Mucosa of stomach (tissue), 1 donor: ENCODE measurements at regions not wholly inside any gene's neighbourhood (a gene's known extent, or its start where the extent isn't known, plus 50 kb on each side); places are given as distances from the start of the nearest gene placed in this dataset.
"Not testable (repeated sequence)": the region's sequence is repeated elsewhere in the genome, so short reads cannot be mapped to it uniquely, and the experiment has no call there.

ENCODE experiments used
- H3K27me3 ChIP-seq: one replicate; pipeline ENCODE4 v1.7.0; 2013; ENCODE audit warnings: mild to moderate bottlenecking, low read length; ENCODE audit not compliant: control insufficient read depth, insufficient read depth
- H3K36me3 ChIP-seq: one replicate; pipeline ENCODE4 v1.7.0; 2013; ENCODE audit warnings: low read length; ENCODE audit not compliant: control insufficient read depth, insufficient read depth
- H3K4me1 ChIP-seq: one replicate; pipeline ENCODE4 v1.7.0; 2013; ENCODE audit warnings: mild to moderate bottlenecking, low read length; ENCODE audit not compliant: control insufficient read depth, insufficient read depth
- H3K4me3 ChIP-seq: one replicate; pipeline ENCODE4 v1.7.0; 2013; ENCODE audit warnings: low read length
- H3K9ac ChIP-seq: one replicate; pipeline ENCODE4 v1.7.0; 2013; ENCODE audit warnings: mild to moderate bottlenecking, low read length, moderate library complexity
- H3K9me3 ChIP-seq: one replicate; pipeline ENCODE4 v1.7.0; 2013; ENCODE audit warnings: mild to moderate bottlenecking, low read length, moderate library complexity; ENCODE audit not compliant: control insufficient read depth
- donor health status: Pancreatic carcinoma.

DNA sequence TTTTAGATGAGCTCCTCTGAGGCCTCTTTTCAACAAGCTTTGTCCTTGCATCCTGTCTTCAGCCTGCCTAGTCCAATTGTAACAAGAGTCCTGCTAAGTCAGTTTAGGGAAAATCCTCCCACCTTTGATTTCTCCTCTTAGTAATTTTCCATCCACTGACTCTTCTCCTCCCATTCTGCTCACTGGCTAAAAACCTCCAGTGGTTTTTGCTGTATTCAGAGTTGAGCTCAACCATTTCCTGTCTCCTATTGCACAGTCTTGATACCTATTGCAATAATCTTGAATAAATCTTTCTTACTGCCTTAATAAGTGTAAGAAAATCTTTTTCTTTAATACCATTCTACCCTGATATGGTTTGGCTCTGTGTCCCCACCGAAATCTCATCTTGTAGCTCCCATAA is 117.8 kb upstream of the ENPP6 start:
- H3K4me1 ChIP-seq = peaks cover 25% of the 10 kb centered on the region
- no peaks in the 10 kb centered on the region for H3K36me3 ChIP-seq

DNA sequence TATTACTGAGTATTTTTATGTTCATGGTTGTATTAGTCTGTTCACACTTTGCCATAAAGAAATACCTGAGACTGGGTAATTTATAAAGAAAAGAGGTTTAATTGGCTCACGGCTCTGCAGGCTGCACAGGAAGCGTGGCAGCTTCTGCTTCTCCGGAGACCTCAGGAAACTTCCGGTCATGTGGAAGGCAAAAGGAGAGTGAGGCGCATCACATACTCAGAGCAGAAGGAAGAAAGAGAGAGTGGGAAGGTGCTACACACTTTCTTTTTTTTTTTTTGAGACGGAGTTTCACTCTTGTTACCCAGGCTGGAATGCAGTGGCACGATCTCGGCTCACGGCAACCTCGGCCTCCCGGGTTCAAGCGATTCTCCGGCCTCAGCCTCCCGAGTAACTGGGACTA is 115.8 kb upstream of the ENPP6 start:
- not testable (repeated sequence) for H3K9ac ChIP-seq, H3K27me3 ChIP-seq, H3K36me3 ChIP-seq, H3K9me3 ChIP-seq, H3K4me3 ChIP-seq
- H3K4me1 ChIP-seq = peaks cover 43% of the 10 kb centered on the region

More for the DNA sequence above, 117.8 kb upstream of the ENPP6 start:
- Histone ChIP-seq H3K4me3 (no peak overlapping the region), H3K9me3 (no peaks in the 10 kb centered on the region), H3K9ac (no peak overlapping the region), H3K27me3 (no peaks in the 10 kb centered on the region)

DNA sequence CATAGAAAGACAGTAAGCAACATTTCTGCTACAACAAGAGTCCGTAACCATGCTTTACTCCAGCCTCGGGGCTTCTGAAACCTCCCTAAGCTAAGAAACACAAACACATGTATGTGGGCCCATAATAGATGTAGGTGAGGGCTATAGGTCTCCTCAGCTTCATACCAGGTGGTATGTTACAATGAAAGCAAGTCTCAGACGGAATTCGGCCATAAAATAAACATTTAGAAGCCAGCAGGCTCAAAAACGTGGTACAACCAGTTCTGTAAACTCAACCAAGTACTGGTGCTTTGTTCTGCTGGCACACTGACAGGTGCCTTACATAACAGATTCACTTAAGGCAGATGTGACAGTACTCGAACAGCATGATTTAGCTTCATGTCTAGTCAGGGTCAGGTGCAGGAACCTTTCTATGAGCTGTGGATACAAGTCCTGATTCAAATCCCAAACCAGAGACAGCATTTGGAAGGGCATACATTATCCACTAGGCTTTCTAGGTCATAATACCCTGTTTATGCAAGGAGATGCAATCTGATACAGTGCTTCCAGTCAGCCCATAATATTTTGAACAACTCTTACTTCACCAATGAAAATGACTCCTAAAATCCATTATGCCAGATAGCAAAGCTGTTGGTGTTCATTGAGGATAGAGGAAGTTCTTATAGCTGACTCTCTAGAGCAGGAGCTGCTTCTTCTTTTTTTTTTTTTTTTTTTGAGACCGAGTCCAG is 113.8 kb upstream of the ENPP6 start:
- H3K9ac ChIP-seq = peak overlapping the region; percentile 50
- H3K36me3 ChIP-seq = no peaks in the 10 kb centered on the region
- no peaks in the 10 kb centered on the region for H3K27me3 ChIP-seq
- peak overlapping the region; percentile 15 for H3K4me3 ChIP-seq
- H3K9me3 ChIP-seq = no peaks in the 10 kb centered on the region
- H3K4me1 ChIP-seq = peaks cover 43% of the 10 kb centered on the region

DNA sequence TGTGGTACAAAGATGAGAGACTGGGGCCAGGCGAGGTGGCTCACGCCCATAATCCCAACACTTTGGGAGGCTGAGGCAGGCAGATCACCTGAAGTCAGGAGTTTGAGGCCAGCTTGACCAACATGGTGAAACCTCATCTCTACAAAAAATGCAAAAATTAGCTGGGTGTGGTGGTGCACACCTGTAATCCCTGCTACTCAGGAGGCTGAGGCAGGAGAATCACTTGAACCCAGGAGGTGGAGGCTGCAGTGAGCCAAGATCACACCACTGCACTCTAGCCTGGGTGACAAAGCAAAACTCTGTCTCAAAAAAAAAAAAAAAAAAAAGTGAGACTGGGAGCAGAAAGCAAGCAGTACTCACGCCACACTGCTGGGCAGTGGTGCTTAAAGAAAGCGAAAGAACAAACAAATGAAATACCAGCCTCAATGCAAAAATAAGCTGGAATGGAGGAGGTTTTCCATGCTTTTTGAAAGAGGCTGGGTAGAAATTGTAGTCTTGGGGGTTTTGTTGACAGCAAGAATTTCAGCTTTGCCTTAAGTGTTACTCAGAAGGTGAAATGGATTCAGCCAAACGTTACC is 112.9 kb upstream of the ENPP6 start:
- Histone ChIP-seq H3K4me1 (peaks cover 43% of the 10 kb centered on the region), H3K9ac (peak overlapping the region; percentile 50)
- H3K36me3 ChIP-seq, H3K9me3 ChIP-seq, H3K4me3 ChIP-seq, H3K27me3 ChIP-seq: not testable (repeated sequence)

DNA sequence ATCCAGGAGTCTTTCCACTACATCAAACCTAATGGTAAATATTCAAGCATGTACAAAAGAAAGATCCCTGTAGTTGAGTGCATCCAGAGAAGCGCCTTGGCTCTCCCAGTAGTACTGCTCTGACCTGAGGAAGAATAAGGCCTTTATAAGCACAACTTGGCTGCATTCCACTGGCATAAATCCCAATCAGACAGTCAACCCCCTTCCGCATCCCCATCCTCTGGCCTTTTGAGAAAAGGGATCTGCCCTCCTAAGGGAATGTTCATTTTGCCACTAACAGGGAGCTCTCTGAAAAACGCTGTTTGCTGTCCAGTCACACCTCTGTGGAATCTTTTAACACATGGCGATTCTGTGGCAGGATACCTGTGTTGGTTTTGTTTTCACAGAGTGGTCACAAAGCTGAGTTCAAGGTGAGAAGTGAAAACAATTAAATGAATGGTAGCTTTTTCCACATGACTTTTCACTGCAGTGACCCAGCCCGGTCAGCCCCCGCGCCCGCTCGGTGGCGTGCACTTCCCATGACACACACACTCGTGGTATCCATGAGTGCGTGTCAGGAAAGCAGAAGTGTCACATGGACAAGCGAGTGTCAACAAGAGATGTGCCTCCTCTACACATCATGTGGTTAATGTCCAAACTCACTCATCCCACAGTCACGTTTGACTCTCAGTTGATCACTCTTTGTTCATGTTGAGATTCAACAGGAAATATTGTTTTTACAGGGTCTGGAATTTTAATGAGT is 112.2 kb upstream of the ENPP6 start:
- no peak overlapping the region for H3K9ac ChIP-seq
- H3K27me3 ChIP-seq = no peaks in the 10 kb centered on the region
- no peak overlapping the region for H3K4me3 ChIP-seq
- H3K4me1 ChIP-seq = peaks cover 43% of the 10 kb centered on the region
- H3K36me3 ChIP-seq = no peaks in the 10 kb centered on the region
- H3K9me3 ChIP-seq = no peaks in the 10 kb centered on the region

DNA sequence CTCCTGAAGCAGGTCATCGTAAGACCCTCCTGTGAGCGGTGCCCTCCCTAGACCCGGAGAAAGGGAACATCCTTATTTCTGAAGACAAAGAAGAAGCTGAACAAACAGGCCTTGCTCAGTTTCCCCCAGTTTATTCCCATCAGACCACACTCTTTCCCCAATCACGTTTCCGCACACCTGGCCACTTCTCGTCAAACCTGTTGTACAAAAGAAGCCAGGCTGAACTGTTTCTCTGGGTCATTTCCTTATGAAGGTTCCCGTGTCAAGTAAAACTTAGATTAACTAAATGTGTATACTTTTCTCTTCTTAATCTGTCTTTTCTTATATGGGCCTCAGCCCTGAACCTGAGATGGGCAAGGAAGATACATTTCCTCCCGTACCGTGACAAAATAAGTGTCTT is 111.6 kb upstream of the ENPP6 start:
- H3K4me1 ChIP-seq = peaks cover 43% of the 10 kb centered on the region
- no peaks in the 10 kb centered on the region for H3K36me3 ChIP-seq
- no peaks in the 10 kb centered on the region for H3K27me3 ChIP-seq
- H3K9me3 ChIP-seq = no peaks in the 10 kb centered on the region
- no peak overlapping the region for H3K4me3 ChIP-seq
- H3K9ac ChIP-seq = no peak overlapping the region

DNA sequence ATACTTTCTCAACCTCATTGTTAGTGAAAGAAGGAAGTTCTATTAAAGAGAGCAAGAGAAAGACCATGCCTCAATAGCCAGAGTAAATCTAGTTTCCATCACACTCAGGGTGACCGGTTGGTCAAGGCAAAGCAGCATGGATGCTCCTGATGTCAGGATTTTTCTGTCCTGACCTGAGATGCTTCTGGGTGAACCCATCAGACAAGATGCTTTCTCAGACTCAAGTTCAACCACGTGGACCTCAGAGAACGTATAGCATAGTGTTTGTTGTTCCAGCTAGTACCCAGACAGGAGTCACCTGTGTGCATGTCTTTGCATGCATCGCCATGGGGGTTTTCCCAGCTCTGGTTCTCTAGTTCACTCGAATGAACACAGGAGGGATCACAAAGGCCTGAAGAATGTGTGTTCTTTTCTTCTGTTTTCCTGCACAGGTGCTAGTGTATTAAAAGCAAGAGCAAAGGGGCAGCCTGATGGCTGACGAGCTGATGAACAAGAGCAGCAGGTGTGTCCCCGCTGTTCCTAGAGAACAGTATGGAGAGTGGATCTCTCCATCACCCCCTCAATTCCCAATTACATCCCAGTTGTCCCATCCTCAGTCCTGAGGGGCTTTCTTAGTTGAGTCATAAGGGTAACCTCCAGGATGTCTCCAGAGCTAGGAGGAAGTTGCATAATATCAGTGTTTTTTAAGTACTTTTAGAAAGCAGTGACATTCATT is 110.5 kb upstream of the ENPP6 start:
- Histone ChIP-seq H3K4me3 (no peak overlapping the region), H3K4me1 (peaks cover 43% of the 10 kb centered on the region), H3K9ac (no peak overlapping the region), H3K9me3 (no peaks in the 10 kb centered on the region), H3K27me3 (no peaks in the 10 kb centered on the region), H3K36me3 (no peaks in the 10 kb centered on the region)

DNA sequence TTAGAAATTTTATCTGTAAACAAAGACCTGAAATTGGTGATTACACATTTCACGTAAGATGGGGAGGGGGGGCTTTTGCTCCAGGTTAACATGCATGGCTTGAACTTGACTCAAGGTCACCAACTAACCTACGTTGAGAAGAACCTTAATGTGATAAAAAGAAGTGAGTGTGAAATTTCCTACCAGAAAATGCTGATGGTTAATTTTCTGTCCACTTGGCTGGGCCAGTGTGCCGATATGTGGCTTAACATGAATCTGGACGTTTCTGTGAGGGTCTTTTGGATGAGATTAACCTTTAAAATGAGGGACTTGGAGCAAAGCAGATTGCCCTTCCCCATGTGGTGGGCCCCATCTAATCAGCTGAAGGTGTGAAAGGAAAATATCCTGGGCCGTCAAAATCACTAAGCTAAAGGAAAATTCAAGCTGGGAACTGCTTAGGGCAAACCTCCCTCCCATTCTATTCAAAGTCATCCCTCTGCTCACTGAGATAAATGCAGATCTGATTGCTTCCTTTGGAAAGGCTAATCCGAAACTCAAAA is 107.3 kb upstream of the ENPP6 start:
- H3K4me1 ChIP-seq = peaks cover 13% of the 10 kb centered on the region
- no peak overlapping the region for H3K9ac ChIP-seq
- H3K36me3 ChIP-seq = no peaks in the 10 kb centered on the region
- H3K9me3 ChIP-seq = no peaks in the 10 kb centered on the region
- H3K27me3 ChIP-seq = no peaks in the 10 kb centered on the region
- no peak overlapping the region for H3K4me3 ChIP-seq

DNA sequence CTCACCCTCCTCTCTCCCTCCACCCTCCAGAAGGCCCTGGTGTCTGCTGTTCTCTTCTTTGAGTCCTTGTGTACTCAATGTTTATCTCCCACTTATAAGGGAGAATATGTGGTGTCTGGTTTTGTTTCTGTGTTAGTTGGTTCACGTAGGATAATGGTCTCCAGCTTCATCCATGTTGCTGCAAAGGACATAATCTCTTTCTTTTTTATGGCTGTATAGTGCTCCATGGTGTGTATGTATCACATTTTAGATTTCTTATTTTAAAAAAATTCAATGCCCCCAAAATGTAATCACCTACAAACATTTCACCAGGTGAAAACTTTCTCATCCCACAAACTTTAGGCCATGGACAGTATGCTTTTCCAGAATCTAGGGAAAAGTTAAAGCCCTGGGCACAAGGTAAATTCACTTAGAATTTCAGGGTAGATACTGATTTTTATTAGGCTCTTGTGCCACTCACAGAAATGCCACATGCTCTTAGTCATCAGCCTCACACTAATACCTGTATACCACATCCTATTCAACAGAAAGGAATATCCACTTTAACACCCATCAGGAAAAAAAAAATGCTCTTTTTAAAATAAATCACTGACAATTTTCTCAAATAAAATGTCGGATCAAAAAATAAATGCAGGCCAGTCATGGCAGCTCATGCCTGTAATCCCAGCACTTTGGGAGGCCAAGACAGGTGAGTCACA is 104.8 kb upstream of the ENPP6 start:
- Histone ChIP-seq H3K4me3 (no peak overlapping the region), H3K9ac (no peak overlapping the region), H3K27me3 (no peaks in the 10 kb centered on the region), H3K36me3 (no peaks in the 10 kb centered on the region), H3K9me3 (no peaks in the 10 kb centered on the region), H3K4me1 (no peaks in the 10 kb centered on the region)

DNA sequence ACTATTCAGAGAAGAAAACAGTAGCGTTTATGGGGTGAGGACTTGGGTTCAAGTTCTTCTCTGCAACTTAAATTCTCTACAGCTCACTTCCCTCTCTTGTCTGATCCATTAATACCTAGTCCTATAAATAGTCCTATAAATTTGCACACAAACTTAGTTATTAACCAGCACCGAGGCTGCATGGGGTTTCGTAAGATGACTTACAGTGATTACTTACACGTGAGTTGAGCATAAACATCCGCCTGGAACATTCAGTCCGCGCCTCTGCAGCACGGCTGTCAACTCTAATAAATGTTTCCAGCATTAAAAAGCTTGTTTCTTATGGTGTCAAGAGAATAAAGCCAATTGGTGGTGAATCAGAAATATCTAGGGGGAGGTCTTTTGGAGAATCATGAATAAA is 103.0 kb upstream of the ENPP6 start:
- Histone ChIP-seq H3K9ac (no peak overlapping the region), H3K4me3 (no peak overlapping the region), H3K27me3 (no peaks in the 10 kb centered on the region), H3K4me1 (no peaks in the 10 kb centered on the region), H3K9me3 (no peaks in the 10 kb centered on the region), H3K36me3 (no peaks in the 10 kb centered on the region)

DNA sequence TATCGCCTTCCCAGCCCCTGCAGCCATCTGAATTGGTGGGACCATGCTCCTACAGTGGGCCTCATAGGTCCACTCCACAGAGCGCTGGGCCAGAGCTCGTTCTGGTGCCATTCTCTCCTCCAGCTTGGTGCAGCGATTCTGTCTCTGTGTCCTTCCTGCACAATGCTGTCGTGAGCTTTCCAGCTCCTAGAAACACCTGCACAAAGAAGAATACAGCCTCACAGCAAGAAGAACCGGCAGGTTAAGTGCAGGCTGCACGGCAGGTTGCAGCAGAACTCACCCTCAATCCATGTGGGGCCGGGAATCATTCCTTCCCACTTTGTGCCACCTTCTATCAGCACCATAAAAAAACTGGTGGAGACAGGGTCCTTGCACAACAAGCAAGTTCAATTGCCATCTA is 101.2 kb upstream of the ENPP6 start:
- Histone ChIP-seq H3K9me3 (no peaks in the 10 kb centered on the region), H3K9ac (no peak overlapping the region), H3K4me1 (no peaks in the 10 kb centered on the region), H3K27me3 (no peaks in the 10 kb centered on the region), H3K4me3 (no peak overlapping the region), H3K36me3 (no peaks in the 10 kb centered on the region)
